ENCODE measurements at regions not wholly inside any gene's neighbourhood (a gene's known extent, or its start where the extent isn't known, plus 50 kb on each side); places are given as distances from the start of the nearest gene placed in this dataset.

DNA sequence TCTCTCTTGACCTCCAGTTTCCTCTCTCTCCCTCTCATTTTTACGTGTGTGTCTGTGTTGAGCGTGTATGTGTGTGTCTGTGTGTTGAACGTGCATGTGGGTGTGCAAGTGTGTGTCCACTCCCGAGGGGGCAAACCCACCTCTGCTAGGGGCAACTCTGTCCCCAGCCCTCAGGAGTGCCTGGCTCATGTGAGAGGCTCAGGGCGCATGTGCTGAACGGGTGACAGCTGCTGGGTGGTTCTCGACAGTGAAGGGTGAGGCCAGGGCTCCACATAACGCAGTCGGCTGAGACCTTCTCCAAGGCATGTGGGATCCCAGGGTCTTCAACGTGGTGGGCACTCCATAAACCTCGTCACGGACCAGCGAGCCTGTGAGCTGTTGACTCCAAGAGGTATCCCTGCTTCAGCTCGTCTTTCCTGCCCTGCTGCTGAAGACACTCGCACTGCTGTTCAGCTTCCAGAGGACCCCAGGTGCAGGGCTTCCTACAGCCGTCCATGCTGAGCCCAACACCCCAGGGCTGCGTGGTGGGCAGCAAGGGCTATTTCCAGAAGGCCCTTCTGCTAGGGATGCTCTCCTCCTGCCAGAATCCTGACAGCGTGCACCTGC is 361.6 kb upstream of the SHH start:
- no peak for TF ChIP-seq YY1 (IDR thresholded peaks at IDR 0.05; ENCODE audit: insufficient read depth, insufficient read length)
- TF ChIP-seq ZNF274 (IDR thresholded peaks at IDR 0.05; ENCODE audit: low read depth, low read length) = no peak
